ENCODE measurements at regions not wholly inside any gene's neighbourhood (a gene's known extent, or its start where the extent isn't known, plus 50 kb on each side); places are given as distances from the start of the nearest gene placed in this dataset.

DNA sequence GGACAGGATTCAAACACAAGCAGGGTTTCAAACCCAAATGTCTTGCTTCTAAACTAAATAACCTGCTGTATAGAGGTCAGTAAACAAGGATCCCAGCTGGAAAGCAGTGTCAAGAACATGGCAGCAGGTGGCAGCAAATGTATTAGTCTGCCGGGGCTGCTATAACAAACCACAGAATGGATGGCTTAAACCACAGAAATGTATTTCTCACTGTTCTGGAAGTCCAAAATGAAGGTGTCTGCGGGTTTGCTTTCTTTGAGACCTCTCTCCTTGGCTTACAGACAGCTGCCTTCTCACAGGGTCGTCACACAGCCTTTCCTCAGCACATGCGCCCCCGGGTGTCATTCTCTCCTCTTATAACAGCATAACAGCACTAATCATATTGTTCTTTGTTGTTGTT lies 65.1 kb upstream of the LRRC55 start:
- Histone ChIP-seq H3K4me3 (no peak overlapping the region), H3K27ac (no peak overlapping the region), H3K4me1 (replicated peaks in 1 of 2) (no peaks in the 10 kb centered on the region)
- in situ Hi-C loops (cut with MboI; ENCODE audit: low pct_unique_long_range_greater_than_20kb in 2 of 9, low sequenced_read_pairs in 9 of 9, unreplicated experiment in 9 of 9) = loop anchor here in 2 of 9 experiments (10.0 to 25.0 kb wide), 2 partner anchors 138 to 279 kb away; no protein-coding TSS in a partner anchor
- 5 to 70% (median 48%) methylated on average over 2 to 5 of the region's 5 CpGs; no CpG with 5 or more reads in 3 of the 10 experiments for WGBS, 10 experiments
- peak in 3 of 8 experiments; percentile 82 to 90 (median 83) for ATAC-seq (replicated peaks in 6 of 8)

GRCh38 chr11:57120192-57120965 lies 61.4 kb upstream of the LRRC55 start:
- no peak overlapping the region for H3K4me3 ChIP-seq
- in situ Hi-C loops (cut with MboI; ENCODE audit: low pct_unique_long_range_greater_than_20kb in 2 of 9, low sequenced_read_pairs in 9 of 9, unreplicated experiment in 9 of 9) = loop anchor here in 3 of 9 experiments (10.0 to 25.0 kb wide), 3 partner anchors 124 to 283 kb away; no protein-coding TSS in a partner anchor
- ATAC-seq (replicated peaks in 6 of 8) = peak in 3 of 8 experiments; percentile 55 to 86 (median 77)
- no peak overlapping the region for H3K27ac ChIP-seq
- WGBS, 10 experiments = 17 to 100% (median 84%) methylated on average over 1 to 3 of the region's 3 CpGs; no CpG with 5 or more reads in 1 of the 10 experiments
- peaks cover 3 to 4% of the 10 kb centered on the region in 2 donors for H3K4me1 ChIP-seq (replicated peaks in 1 of 2)

DNA sequence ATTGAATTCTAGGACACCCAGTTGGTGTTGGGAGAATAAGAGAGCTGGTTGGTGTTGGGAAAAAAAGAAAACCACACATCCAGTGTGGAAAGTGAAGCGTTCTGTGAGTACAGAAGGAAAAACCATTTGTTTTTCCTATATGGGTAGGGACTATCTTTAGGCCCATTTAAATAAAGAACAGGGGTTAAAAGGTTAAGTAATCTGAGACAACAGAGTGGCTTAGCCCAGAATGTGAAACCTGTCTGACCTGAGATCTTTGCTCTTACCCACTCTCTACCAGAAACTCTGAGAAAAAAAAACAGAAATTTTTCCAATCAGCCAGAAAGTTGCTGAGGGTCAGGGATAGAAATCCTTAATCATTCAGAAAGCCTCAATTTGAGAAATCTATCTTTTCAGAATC lies 59.8 kb upstream of the LRRC55 start:
- Histone ChIP-seq H3K4me3 (no peak overlapping the region), H3K4me1 (replicated peaks in 1 of 2) (peaks cover 3 to 4% of the 10 kb centered on the region in 2 donors), H3K27ac (no peak overlapping the region)
- 20 to 80% (median 63%) methylated on average over 1 of the region's 1 CpG; no CpG with 5 or more reads in 5 of the 10 experiments for WGBS, 10 experiments
- no peak for ATAC-seq (replicated peaks in 6 of 8)
- in situ Hi-C loops (cut with MboI; ENCODE audit: low pct_unique_long_range_greater_than_20kb in 2 of 9, low sequenced_read_pairs in 9 of 9, unreplicated experiment in 9 of 9) = loop anchor here in 3 of 9 experiments (10.0 to 25.0 kb wide), 3 partner anchors 123 to 285 kb away; no protein-coding TSS in a partner anchor

DNA sequence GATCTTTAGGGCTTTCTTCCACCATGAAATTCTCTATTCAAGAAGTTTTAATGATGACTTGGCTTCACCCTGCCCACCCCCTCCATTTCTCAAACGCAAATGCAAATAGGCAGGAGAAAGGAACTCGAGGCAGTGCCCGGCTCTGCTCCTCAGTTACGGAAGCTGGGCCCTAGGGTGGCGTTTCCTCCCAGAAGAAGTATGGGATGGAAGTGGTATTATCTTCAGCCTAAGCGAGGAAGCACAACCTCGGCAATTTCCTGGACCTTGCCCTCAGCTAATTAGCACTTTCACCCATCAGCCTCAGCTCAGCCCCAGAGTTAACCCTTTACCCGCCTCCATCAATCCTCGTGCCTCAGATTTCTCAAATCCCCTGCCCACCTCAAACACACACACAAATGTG lies 58.2 kb upstream of the LRRC55 start:
- ATAC-seq (replicated peaks in 6 of 8) = no peak
- peaks cover 3 to 4% of the 10 kb centered on the region in 2 donors for H3K4me1 ChIP-seq (replicated peaks in 1 of 2)
- H3K27ac ChIP-seq = no peak overlapping the region
- in situ Hi-C loops (cut with MboI; ENCODE audit: low pct_unique_long_range_greater_than_20kb in 2 of 9, low sequenced_read_pairs in 9 of 9, unreplicated experiment in 9 of 9) = loop anchor here in 3 of 9 experiments (10.0 to 25.0 kb wide), 3 partner anchors 121 to 286 kb away; no protein-coding TSS in a partner anchor
- H3K4me3 ChIP-seq = no peak overlapping the region
- 30 to 100% (median 68%) methylated on average over 1 to 6 of the region's 9 CpGs; no CpG with 5 or more reads in 4 of the 10 experiments for WGBS, 10 experiments

GRCh38 chr11:57124505-57124904 lies 57.2 kb upstream of the LRRC55 start:
- no peak for ATAC-seq (replicated peaks in 6 of 8)
- no peak overlapping the region for H3K27ac ChIP-seq
- no peak overlapping the region for H3K4me3 ChIP-seq
- peaks cover 3 to 4% of the 10 kb centered on the region in 2 donors for H3K4me1 ChIP-seq (replicated peaks in 1 of 2)
- in situ Hi-C loops (cut with MboI; ENCODE audit: low pct_unique_long_range_greater_than_20kb in 2 of 9, low sequenced_read_pairs in 9 of 9, unreplicated experiment in 9 of 9) = loop anchor here in 3 of 9 experiments (10.0 to 25.0 kb wide), 3 partner anchors 120 to 287 kb away; no protein-coding TSS in a partner anchor
- 13 to 70% (median 20%) methylated on average over 1 to 6 of the region's 7 CpGs; no CpG with 5 or more reads in 2 of the 10 experiments for WGBS, 10 experiments

- ATAC-seq (replicated peaks in 6 of 8) = no peak
- WGBS, 10 experiments = 20 to 80% (median 57%) methylated on average over 1 to 3 of the region's 4 CpGs; no CpG with 5 or more reads in 1 of the 10 experiments
- no peak overlapping the region for H3K27ac ChIP-seq
- no peak overlapping the region for H3K4me3 ChIP-seq
- H3K4me1 ChIP-seq (replicated peaks in 1 of 2) = peaks cover 3 to 4% of the 10 kb centered on the region in 2 donors
- in situ Hi-C loops (cut with MboI; ENCODE audit: low pct_unique_long_range_greater_than_20kb in 2 of 9, low sequenced_read_pairs in 9 of 9, unreplicated experiment in 9 of 9) = loop anchor here in 5 of 9 experiments (10.0 to 25.0 kb wide), 4 partner anchors 112 to 288 kb away; partner anchors contain the start of gene APLNR (in 2 of the 5)
These were observed 56.8 kb upstream of the LRRC55 start for GRCh38 chr11:57124917-57125316.

- Histone ChIP-seq H3K27ac (no peak overlapping the region), H3K4me3 (no peak overlapping the region), H3K4me1 (replicated peaks in 1 of 2) (peaks cover 3 to 4% of the 10 kb centered on the region in 2 donors)
- in situ Hi-C loops (cut with MboI; ENCODE audit: low pct_unique_long_range_greater_than_20kb in 2 of 9, low sequenced_read_pairs in 9 of 9, unreplicated experiment in 9 of 9) = loop anchor here in 4 of 9 experiments (10.0 to 25.0 kb wide), 3 partner anchors 110 to 148 kb away; partner anchors contain the start of gene APLNR (in 2 of the 4)
- WGBS, 10 experiments = 33 to 100% (median 86%) methylated on average over 1 to 2 of the region's 3 CpGs; no CpG with 5 or more reads in 1 of the 10 experiments
- peak in 1 of 8 experiments; percentile 53 for ATAC-seq (replicated peaks in 6 of 8)
These were observed 54.9 kb upstream of the LRRC55 start for GRCh38 chr11:57126766-57127400.

GRCh38 chr11:57131080-57131790 lies 50.5 kb upstream of the LRRC55 start:
- Histone ChIP-seq H3K27ac (no peak overlapping the region), H3K4me3 (no peak overlapping the region), H3K4me1 (replicated peaks in 1 of 2) (peaks cover 4 to 11% of the 10 kb centered on the region in 2 donors)
- WGBS, 10 experiments = 10 to 90% (median 56%) methylated on average over 2 to 8 of the region's 8 CpGs; no CpG with 5 or more reads in 1 of the 10 experiments
- in situ Hi-C loops (cut with MboI; ENCODE audit: low pct_unique_long_range_greater_than_20kb in 2 of 9, low sequenced_read_pairs in 9 of 9, unreplicated experiment in 9 of 9) = loop anchor here in 4 of 9 experiments (10.0 to 25.0 kb wide), 2 partner anchors 106 to 114 kb away; partner anchors contain the start of gene APLNR (in 2 of the 4)
- peak; percentile 43 to 88 (median 72) for ATAC-seq (replicated peaks in 6 of 8)
